ENCODE measurements at regions not wholly inside any gene's neighbourhood (a gene's known extent, or its start where the extent isn't known, plus 50 kb on each side); places are given as distances from the start of the nearest gene placed in this dataset.

- TF ChIP-seq RXRA (IDR thresholded peaks at IDR 0.05) (no peak), CTCF (IDR thresholded peaks at IDR 0.05; ENCODE audit: low read depth, low read length, missing input control) (no peak), TAF1 (conservative IDR thresholded peaks at IDR 0.05) (no peak), SP1 (IDR thresholded peaks at IDR 0.05) (no peak), YY1 (IDR thresholded peaks at IDR 0.05) (no peak), JUND (IDR thresholded peaks at IDR 0.05) (no peak), REST (IDR thresholded peaks at IDR 0.05) (no peak), GABPA (IDR thresholded peaks at IDR 0.05 in 1 of 2, conservative IDR thresholded peaks at IDR 0.05 in 1 of 2) (no peak), NR2F2 (IDR thresholded peaks at IDR 0.05) (no peak), RAD21 (IDR thresholded peaks at IDR 0.05) (no peak), ATF3 (IDR thresholded peaks at IDR 0.05) (no peak), ZBTB33 (IDR thresholded peaks at IDR 0.05) (no peak)
Measured at GRCh38 chr18:73943763-73944162, 203.9 kb downstream of the FBXO15 start.

All from liver (tissue), 3 donors.